ENCODE measurements at regions not wholly inside any gene's neighbourhood (a gene's known extent, or its start where the extent isn't known, plus 50 kb on each side); places are given as distances from the start of the nearest gene placed in this dataset.

DNA sequence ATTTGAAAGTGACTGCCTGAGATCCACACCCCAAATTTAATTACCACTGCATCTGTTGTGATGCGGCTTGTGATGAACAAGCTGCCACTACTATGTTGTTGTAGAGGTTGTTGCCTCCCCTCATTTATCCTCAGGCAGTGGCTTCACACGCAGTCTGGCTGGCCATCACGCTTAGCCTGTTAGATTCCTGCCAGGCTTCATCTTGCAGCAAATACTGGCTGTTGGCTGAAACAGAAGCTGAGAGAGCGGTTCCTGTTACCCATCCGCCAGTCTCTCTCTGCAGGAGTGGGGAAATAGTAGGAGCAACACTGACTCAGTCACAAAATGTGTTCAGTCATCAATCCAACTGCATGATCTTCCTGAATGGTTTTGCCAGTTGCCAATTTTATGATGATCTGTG, 934.4 kb downstream of the FLRT2 start:
- Histone ChIP-seq H3K79me2 (replicated peaks; ENCODE audit: insufficient read depth, low read length) (no peaks in the 10 kb centered on the region), H2AFZ (ENCODE audit: low read depth, low read length) (no peak overlapping the region), H3K4me3 (ENCODE audit: low read length) (no peak overlapping the region), H3K36me3 (ENCODE audit: insufficient read depth, low read length) (no peaks in the 10 kb centered on the region), H3K9me2 (ENCODE audit: insufficient read depth, low read length) (no peaks in the 10 kb centered on the region), H3K27ac (ENCODE audit: low read length) (no peak overlapping the region), H4K20me1 (ENCODE audit: insufficient read depth) (no peaks in the 10 kb centered on the region), H3K9me3 (ENCODE audit: low read length) (no peaks in the 10 kb centered on the region), H3K27me3 (ENCODE audit: insufficient read depth, low read depth, low read length) (no peaks in the 10 kb centered on the region), H3F3A (ENCODE audit: insufficient read depth, low read length, poor library complexity, severe bottlenecking) (no peaks in the 10 kb centered on the region), H3K9ac (ENCODE audit: low read length) (no peak overlapping the region), H3K4me2 (ENCODE audit: low read length) (no peak overlapping the region)
- TF ChIP-seq EZH2 (IDR thresholded peaks at IDR 0.05; ENCODE audit: borderline replicate concordance, insufficient read depth, low read length, poor library complexity, severe bottlenecking) (no peak), RAD21 (conservative IDR thresholded peaks at IDR 0.05) (no peak), SMC3 (conservative IDR thresholded peaks at IDR 0.05; ENCODE audit: poor library complexity) (no peak)

DNA sequence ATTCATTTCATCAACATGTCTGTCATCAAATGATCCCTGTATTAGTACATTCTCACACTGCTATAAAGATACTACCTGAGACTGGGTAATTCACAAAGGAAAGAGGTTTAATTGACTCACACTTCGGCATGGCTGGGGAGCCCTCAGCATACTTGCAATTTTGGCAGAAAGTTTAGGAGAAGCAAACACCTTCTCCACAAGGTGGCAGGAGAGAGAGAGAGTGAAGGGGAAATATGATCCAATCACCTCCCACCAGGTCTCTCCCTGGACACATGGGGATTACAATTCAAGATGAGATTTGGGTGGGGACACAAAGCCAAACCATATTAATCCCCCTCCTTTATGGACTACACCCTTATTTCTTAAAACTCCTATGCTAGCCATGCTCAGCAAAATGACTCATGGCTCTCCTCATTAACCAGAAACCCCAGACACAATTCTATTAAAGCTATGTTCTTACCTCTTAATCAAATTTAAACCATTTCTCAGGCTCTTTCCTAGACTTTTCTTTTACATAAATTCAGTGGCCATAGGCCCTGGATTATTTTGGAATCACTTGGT, 932.3 kb downstream of the FLRT2 start:
- Histone ChIP-seq H3K27ac (ENCODE audit: low read length) (no peak overlapping the region), H3K4me2 (ENCODE audit: low read length) (no peak overlapping the region), H3K27me3 (ENCODE audit: insufficient read depth, low read depth, low read length) (no peaks in the 10 kb centered on the region), H3K4me3 (ENCODE audit: low read length) (no peak overlapping the region), H3K9me3 (ENCODE audit: low read length) (no peaks in the 10 kb centered on the region), H3K9me2 (ENCODE audit: insufficient read depth, low read length) (no peaks in the 10 kb centered on the region), H3K9ac (ENCODE audit: low read length) (no peak overlapping the region), H4K20me1 (ENCODE audit: insufficient read depth) (no peaks in the 10 kb centered on the region), H3F3A (ENCODE audit: insufficient read depth, low read length, poor library complexity, severe bottlenecking) (no peaks in the 10 kb centered on the region), H3K36me3 (ENCODE audit: insufficient read depth, low read length) (no peaks in the 10 kb centered on the region), H2AFZ (ENCODE audit: low read depth, low read length) (no peak overlapping the region), H3K79me2 (replicated peaks; ENCODE audit: insufficient read depth, low read length) (no peaks in the 10 kb centered on the region)
- TF ChIP-seq TAF1 (IDR thresholded peaks at IDR 0.05; ENCODE audit: low read depth) (no peak), MXI1 (conservative IDR thresholded peaks at IDR 0.05; ENCODE audit: poor library complexity, severe bottlenecking) (no peak), POLR2AphosphoS5 (IDR thresholded peaks at IDR 0.05) (no peak), EZH2 (IDR thresholded peaks at IDR 0.05; ENCODE audit: borderline replicate concordance, insufficient read depth, low read length, poor library complexity, severe bottlenecking) (no peak), SMC3 (conservative IDR thresholded peaks at IDR 0.05; ENCODE audit: poor library complexity) (no peak), EP300 (conservative IDR thresholded peaks at IDR 0.05; ENCODE audit: poor library complexity, severe bottlenecking) (no peak), RAD21 (conservative IDR thresholded peaks at IDR 0.05) (no peak)
- TF ChIP-seq, protein P1, sequence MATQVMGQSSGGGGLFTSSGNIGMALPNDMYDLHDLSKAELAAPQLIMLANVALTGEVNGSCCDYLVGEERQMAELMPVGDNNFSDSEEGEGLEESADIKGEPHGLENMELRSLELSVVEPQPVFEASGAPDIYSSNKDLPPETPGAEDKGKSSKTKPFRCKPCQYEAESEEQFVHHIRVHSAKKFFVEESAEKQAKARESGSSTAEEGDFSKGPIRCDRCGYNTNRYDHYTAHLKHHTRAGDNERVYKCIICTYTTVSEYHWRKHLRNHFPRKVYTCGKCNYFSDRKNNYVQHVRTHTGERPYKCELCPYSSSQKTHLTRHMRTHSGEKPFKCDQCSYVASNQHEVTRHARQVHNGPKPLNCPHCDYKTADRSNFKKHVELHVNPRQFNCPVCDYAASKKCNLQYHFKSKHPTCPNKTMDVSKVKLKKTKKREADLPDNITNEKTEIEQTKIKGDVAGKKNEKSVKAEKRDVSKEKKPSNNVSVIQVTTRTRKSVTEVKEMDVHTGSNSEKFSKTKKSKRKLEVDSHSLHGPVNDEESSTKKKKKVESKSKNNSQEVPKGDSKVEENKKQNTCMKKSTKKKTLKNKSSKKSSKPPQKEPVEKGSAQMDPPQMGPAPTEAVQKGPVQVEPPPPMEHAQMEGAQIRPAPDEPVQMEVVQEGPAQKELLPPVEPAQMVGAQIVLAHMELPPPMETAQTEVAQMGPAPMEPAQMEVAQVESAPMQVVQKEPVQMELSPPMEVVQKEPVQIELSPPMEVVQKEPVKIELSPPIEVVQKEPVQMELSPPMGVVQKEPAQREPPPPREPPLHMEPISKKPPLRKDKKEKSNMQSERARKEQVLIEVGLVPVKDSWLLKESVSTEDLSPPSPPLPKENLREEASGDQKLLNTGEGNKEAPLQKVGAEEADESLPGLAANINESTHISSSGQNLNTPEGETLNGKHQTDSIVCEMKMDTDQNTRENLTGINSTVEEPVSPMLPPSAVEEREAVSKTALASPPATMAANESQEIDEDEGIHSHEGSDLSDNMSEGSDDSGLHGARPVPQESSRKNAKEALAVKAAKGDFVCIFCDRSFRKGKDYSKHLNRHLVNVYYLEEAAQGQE (IDR thresholded peaks at IDR 0.05; ENCODE audit: borderline replicate concordance) = no peak
- TF ChIP-seq, protein P2, sequence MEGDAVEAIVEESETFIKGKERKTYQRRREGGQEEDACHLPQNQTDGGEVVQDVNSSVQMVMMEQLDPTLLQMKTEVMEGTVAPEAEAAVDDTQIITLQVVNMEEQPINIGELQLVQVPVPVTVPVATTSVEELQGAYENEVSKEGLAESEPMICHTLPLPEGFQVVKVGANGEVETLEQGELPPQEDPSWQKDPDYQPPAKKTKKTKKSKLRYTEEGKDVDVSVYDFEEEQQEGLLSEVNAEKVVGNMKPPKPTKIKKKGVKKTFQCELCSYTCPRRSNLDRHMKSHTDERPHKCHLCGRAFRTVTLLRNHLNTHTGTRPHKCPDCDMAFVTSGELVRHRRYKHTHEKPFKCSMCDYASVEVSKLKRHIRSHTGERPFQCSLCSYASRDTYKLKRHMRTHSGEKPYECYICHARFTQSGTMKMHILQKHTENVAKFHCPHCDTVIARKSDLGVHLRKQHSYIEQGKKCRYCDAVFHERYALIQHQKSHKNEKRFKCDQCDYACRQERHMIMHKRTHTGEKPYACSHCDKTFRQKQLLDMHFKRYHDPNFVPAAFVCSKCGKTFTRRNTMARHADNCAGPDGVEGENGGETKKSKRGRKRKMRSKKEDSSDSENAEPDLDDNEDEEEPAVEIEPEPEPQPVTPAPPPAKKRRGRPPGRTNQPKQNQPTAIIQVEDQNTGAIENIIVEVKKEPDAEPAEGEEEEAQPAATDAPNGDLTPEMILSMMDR (IDR thresholded peaks at IDR 0.05; ENCODE audit: poor library complexity, severe bottlenecking) = no peak
